GM21515 (cell line): ENCODE measurements at regions not wholly inside any gene's neighbourhood (a gene's known extent, or its start where the extent isn't known, plus 50 kb on each side); places are given as distances from the start of the nearest gene placed in this dataset.

Experiments used
- ATAC-seq: cut with Tn5 transposase; IDR thresholded peaks from one replicate; pipeline ENCODE4 v1.9.1; 2021; ENCODE audit not compliant: unreplicated experiment

- no peak for ATAC-seq
Measured at GRCh38 chr12:127431594-127431993, 835.4 kb upstream of the TMEM132C start.

GRCh38 chr12:127435439-127435838 is 831.5 kb upstream of the TMEM132C start:
- ATAC-seq: no peak

- no peak for ATAC-seq
Measured at GRCh38 chr12:127438512-127439244, 828.3 kb upstream of the TMEM132C start.

- ATAC-seq: no peak
Measured at GRCh38 chr12:127445581-127446139, 821.3 kb upstream of the TMEM132C start.

- ATAC-seq: no peak
Measured at GRCh38 chr12:127448906-127449305, 818.1 kb upstream of the TMEM132C start.

GRCh38 chr12:127450826-127451225 is 816.1 kb upstream of the TMEM132C start:
- ATAC-seq: no peak

GRCh38 chr12:127455347-127456265 is 811.4 kb upstream of the TMEM132C start:
- ATAC-seq: no peak

GRCh38 chr12:127457726-127458125 is 809.2 kb upstream of the TMEM132C start:
- no peak for ATAC-seq

- ATAC-seq: no peak
Measured at GRCh38 chr12:127459166-127459565, 807.8 kb upstream of the TMEM132C start.

- ATAC-seq: no peak
Measured at GRCh38 chr12:127459687-127460086, 807.3 kb upstream of the TMEM132C start.

- no peak for ATAC-seq
Measured at GRCh38 chr12:127463237-127463636, 803.7 kb upstream of the TMEM132C start.

GRCh38 chr12:127469331-127469730 is 797.6 kb upstream of the TMEM132C start:
- no peak for ATAC-seq

GRCh38 chr12:127473766-127474165 is 793.2 kb upstream of the TMEM132C start:
- no peak for ATAC-seq

- no peak for ATAC-seq
Measured at GRCh38 chr12:127479256-127479655, 787.7 kb upstream of the TMEM132C start.

- no peak for ATAC-seq
Measured at GRCh38 chr12:127480775-127481314, 786.1 kb upstream of the TMEM132C start.

GRCh38 chr12:127482950-127483349 is 784.0 kb upstream of the TMEM132C start:
- no peak for ATAC-seq

GRCh38 chr12:127485528-127485927 is 781.4 kb upstream of the TMEM132C start:
- ATAC-seq: no peak

GRCh38 chr12:127487031-127487430 is 779.9 kb upstream of the TMEM132C start:
- no peak for ATAC-seq

- no peak for ATAC-seq
Measured at GRCh38 chr12:127489061-127489460, 777.9 kb upstream of the TMEM132C start.

- no peak for ATAC-seq
Measured at GRCh38 chr12:127494961-127495915, 771.7 kb upstream of the TMEM132C start.
